ENCODE measurements at regions not wholly inside any gene's neighbourhood (a gene's known extent, or its start where the extent isn't known, plus 50 kb on each side); places are given as distances from the start of the nearest gene placed in this dataset.

DNA sequence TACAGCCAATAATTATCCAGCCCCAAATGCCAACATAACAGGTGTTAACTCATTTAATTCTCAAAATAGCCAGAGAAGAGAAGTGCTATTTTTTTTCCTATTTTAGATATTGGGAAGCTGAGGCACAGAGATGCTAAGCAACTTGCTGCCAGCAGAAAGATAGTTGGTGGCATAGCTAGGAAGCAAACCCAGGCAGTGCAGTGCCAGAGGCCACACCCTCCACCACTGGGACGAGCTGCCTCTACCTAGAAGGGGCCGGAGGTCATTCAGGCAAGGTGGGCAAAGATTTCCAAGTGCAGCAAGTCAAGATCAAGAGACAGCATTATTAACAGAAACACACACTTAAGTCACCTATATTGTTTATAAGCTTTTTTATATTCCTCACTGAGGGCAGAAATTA lies 654.1 kb downstream of the INHBA start:
- TF ChIP-seq EP300 (IDR thresholded peaks at IDR 0.05), result no peak
- no peaks in the 10 kb centered on the region for H3K36me3 ChIP-seq
- H3K27me3 ChIP-seq, result no peaks in the 10 kb centered on the region
- intact Hi-C loops (cut with DNase I), result no loop called here
- no peak for DNase-seq
- no peak overlapping the region for H3K4me3 ChIP-seq
- no peak overlapping the region for H3K27ac ChIP-seq
- H3K9me3 ChIP-seq, result no peaks in the 10 kb centered on the region
- no peaks in the 10 kb centered on the region for H3K4me1 ChIP-seq
- WGBS, 2 donors, result 56 to 84% methylated on average over 2 of the region's 2 CpGs

DNA sequence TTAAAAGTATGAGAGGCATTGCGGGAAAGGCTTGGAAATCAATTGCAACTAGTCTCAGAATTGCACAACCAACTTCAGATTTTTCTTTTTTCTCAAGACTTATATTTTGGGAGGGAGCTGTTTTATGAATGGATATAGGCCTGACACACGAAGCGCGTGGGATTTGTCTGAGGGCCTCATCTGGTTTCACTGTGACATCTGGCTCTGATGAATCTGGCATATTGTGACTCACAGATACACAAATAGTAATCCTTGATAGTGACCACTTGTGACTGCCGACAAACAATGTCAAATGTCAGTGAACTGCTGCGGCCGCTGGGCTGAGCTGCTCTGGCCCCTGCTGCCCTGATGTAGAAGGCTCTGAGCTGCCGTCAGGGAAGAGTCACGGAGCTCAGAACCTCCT lies 655.1 kb downstream of the INHBA start:
- no peaks in the 10 kb centered on the region for H3K27me3 ChIP-seq
- H3K27ac ChIP-seq, result no peak overlapping the region
- peaks cover 0 to 4% (median 0%) of the 10 kb centered on the region in 4 donors for H3K9me3 ChIP-seq
- no peak overlapping the region for H3K4me3 ChIP-seq
- TF ChIP-seq POLR2AphosphoS5 (IDR thresholded peaks at IDR 0.05) (no peak), EP300 (IDR thresholded peaks at IDR 0.05) (no peak), POLR2A (IDR thresholded peaks at IDR 0.05) (no peak)
- TF ChIP-seq, protein P1, sequence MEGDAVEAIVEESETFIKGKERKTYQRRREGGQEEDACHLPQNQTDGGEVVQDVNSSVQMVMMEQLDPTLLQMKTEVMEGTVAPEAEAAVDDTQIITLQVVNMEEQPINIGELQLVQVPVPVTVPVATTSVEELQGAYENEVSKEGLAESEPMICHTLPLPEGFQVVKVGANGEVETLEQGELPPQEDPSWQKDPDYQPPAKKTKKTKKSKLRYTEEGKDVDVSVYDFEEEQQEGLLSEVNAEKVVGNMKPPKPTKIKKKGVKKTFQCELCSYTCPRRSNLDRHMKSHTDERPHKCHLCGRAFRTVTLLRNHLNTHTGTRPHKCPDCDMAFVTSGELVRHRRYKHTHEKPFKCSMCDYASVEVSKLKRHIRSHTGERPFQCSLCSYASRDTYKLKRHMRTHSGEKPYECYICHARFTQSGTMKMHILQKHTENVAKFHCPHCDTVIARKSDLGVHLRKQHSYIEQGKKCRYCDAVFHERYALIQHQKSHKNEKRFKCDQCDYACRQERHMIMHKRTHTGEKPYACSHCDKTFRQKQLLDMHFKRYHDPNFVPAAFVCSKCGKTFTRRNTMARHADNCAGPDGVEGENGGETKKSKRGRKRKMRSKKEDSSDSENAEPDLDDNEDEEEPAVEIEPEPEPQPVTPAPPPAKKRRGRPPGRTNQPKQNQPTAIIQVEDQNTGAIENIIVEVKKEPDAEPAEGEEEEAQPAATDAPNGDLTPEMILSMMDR (IDR thresholded peaks at IDR 0.05), result no peak
- 74 to 87% methylated on average over 9 of the region's 9 CpGs for WGBS, 2 donors
- intact Hi-C loops (cut with DNase I), result no loop called here
- DNase-seq, result no peak
- no peaks in the 10 kb centered on the region for H3K36me3 ChIP-seq
- no peaks in the 10 kb centered on the region for H3K4me1 ChIP-seq

DNA sequence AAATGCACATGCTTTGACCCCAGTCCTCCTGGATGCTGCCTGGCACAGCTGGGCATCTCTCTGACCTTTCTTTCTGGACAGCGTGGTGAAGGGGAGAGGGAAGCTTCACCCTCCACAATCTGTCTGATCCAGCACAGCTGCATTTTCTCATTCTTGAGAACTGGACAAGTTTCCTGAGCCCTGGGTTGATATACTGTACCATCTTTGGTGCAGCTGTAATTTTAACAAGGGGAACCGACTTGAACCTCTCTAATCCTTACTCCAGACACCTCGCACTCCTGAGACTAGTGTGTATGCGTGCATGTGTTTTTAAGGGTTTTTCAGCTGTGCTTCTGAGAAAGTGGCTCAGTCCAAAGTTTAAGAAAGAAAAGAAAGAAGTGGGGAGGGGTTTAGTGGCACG lies 655.7 kb downstream of the INHBA start:
- 76 to 81% methylated on average over 5 of the region's 5 CpGs for WGBS, 2 donors
- TF ChIP-seq POLR2AphosphoS5 (IDR thresholded peaks at IDR 0.05) (no peak), POLR2A (IDR thresholded peaks at IDR 0.05) (no peak), EP300 (IDR thresholded peaks at IDR 0.05) (no peak)
- TF ChIP-seq, protein P1 (IDR thresholded peaks at IDR 0.05), result no peak
- DNase-seq, result no peak
- no peak overlapping the region for H3K27ac ChIP-seq
- intact Hi-C loops (cut with DNase I), result no loop called here
- no peak overlapping the region for H3K4me3 ChIP-seq
- H3K9me3 ChIP-seq, result peaks cover 0 to 4% (median 0%) of the 10 kb centered on the region in 4 donors
- no peaks in the 10 kb centered on the region for H3K27me3 ChIP-seq
- no peaks in the 10 kb centered on the region for H3K36me3 ChIP-seq
- no peaks in the 10 kb centered on the region for H3K4me1 ChIP-seq

DNA sequence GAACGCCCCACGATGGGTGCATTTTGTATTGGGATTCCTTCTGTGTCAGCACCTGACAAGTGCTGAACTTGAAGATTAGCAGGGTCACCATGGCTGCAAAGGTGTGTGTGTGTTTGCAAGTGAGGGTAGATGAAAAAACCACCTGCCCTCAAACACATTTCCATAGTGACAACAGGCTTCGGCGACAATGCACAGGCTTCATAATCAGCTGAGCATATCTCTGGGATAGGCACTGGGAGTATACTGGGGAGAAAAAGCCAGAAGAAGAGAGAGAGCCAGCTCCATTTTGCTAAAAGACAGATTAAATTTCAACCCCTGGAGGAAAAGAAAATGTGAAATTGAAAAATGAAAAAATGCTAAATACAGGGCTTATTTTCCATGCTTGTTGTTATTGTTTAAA lies 656.1 kb downstream of the INHBA start:
- H3K27ac ChIP-seq, result no peak overlapping the region

DNA sequence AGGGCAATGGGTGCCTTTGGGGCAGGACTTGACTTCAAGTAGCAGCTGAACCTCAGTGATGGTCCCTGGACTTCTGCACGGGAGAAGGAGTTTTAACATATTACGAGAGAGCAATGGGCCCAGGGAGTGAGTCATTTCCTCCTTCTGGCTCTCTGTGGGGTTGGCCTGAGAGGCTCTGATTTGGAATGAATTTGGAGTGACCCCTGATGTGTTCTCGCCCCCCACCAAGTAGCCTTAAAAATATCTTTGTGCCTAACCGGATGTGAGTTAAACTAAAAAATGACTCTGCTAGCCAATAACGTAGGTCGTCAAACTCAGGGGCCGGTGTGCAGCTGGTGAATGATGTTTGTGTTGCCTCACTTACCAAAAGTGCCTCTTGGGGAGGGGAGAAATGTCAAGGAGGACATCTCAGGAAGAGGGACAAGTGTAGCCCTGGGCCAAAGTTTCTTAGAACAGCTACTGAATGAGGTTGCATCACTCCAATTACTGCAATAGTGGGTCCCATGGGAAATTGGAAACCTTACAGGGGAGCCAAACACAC lies 656.6 kb downstream of the INHBA start:
- Histone ChIP-seq H3K4me3 (no peak overlapping the region), H3K27me3 (no peaks in the 10 kb centered on the region), H3K36me3 (no peaks in the 10 kb centered on the region), H3K27ac (no peak overlapping the region), H3K4me1 (no peaks in the 10 kb centered on the region), H3K9me3 (peaks cover 0 to 4% (median 0%) of the 10 kb centered on the region in 4 donors)
- DNase-seq, result no peak
- 82 to 84% methylated on average over 7 of the region's 7 CpGs for WGBS, 2 donors
- intact Hi-C loops (cut with DNase I), result no loop called here
- no peak for TF ChIP-seq POLR2A (IDR thresholded peaks at IDR 0.05)
- no peak for TF ChIP-seq POLR2AphosphoS5 (IDR thresholded peaks at IDR 0.05)
- TF ChIP-seq EP300 (IDR thresholded peaks at IDR 0.05), result no peak
- TF ChIP-seq, protein P1 (IDR thresholded peaks at IDR 0.05), result no peak

More for the DNA sequence above, 656.1 kb downstream of the INHBA start:
- H3K27me3 ChIP-seq, result no peaks in the 10 kb centered on the region
- no peak overlapping the region for H3K4me3 ChIP-seq
- TF ChIP-seq POLR2AphosphoS5 (IDR thresholded peaks at IDR 0.05), result no peak
- TF ChIP-seq, protein P1 (IDR thresholded peaks at IDR 0.05), result no peak
- no peak for TF ChIP-seq EP300 (IDR thresholded peaks at IDR 0.05)
- TF ChIP-seq POLR2A (IDR thresholded peaks at IDR 0.05), result no peak
- no peaks in the 10 kb centered on the region for H3K36me3 ChIP-seq
- H3K9me3 ChIP-seq, result peaks cover 0 to 4% (median 0%) of the 10 kb centered on the region in 4 donors
- 82 to 84% methylated on average over 4 of the region's 4 CpGs for WGBS, 2 donors
- no peaks in the 10 kb centered on the region for H3K4me1 ChIP-seq
- intact Hi-C loops (cut with DNase I), result no loop called here
- DNase-seq, result no peak

Data from sigmoid colon (tissue), 6 donors.